Vagina (tissue), 2 donors: ENCODE measurements at regions not wholly inside any gene's neighbourhood (a gene's known extent, or its start where the extent isn't known, plus 50 kb on each side); places are given as distances from the start of the nearest gene placed in this dataset.

Experiments
- POLR2A ChIP-seq, 2 donors: fragments of 450-650 bp; IDR thresholded peaks; one replicate each; pipeline ENCODE4 v1.6.1; 2017; ENCODE audit warnings: antibody characterized with exemption in 2 of 2, mild to moderate bottlenecking in 2 of 2, moderate library complexity in 2 of 2
- POLR2AphosphoS5 ChIP-seq, 2 donors: sonication (generic); formaldehyde crosslinking; IDR thresholded peaks; one replicate each; pipeline ENCODE4 v1.9.0; 2017; ENCODE audit warnings: antibody characterized with exemption in 2 of 2, mild to moderate bottlenecking in 2 of 2, low read depth in 1 of 2; ENCODE audit not compliant: insufficient read depth in 1 of 2
- TF ChIP-seq, protein P1 (sequence below), 3 experiments: fragments of 450-650 bp in 2 of 3; fragments of 200-600 bp in 1 of 3; sonication (generic) in 1 of 3; IDR thresholded peaks; one replicate each; pipeline ENCODE4 v1.5.1; 2017 to 2019; ENCODE audit warnings: antibody characterized with exemption in 3 of 3, mild to moderate bottlenecking in 2 of 3, moderate library complexity in 2 of 3

DNA sequence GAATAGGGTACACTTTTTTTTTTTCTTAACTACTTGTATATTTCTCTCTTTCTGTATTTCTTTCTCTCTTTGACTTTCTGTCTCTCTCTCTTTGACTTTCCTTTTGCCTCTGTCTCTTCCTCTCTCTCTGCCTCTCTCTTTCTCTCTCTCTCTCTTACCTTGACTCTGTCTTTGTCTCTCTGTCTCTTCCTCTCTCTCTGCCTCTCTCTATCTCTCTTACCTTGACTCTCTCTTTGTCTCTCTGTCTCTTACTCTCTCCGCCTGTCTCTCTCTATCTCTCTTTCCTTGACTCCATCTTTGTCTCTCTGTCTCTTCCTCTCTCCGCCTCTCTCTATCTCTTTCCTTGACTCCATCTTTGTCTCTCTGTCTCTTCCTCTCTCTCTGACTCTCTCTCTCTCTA lies 62.4 kb upstream of the PRMT8 start:
- TF ChIP-seq, protein P1, sequence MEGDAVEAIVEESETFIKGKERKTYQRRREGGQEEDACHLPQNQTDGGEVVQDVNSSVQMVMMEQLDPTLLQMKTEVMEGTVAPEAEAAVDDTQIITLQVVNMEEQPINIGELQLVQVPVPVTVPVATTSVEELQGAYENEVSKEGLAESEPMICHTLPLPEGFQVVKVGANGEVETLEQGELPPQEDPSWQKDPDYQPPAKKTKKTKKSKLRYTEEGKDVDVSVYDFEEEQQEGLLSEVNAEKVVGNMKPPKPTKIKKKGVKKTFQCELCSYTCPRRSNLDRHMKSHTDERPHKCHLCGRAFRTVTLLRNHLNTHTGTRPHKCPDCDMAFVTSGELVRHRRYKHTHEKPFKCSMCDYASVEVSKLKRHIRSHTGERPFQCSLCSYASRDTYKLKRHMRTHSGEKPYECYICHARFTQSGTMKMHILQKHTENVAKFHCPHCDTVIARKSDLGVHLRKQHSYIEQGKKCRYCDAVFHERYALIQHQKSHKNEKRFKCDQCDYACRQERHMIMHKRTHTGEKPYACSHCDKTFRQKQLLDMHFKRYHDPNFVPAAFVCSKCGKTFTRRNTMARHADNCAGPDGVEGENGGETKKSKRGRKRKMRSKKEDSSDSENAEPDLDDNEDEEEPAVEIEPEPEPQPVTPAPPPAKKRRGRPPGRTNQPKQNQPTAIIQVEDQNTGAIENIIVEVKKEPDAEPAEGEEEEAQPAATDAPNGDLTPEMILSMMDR (IDR thresholded peaks at IDR 0.05) = no peak
- TF ChIP-seq POLR2A (IDR thresholded peaks at IDR 0.05) = no peak
- no peak for TF ChIP-seq POLR2AphosphoS5 (IDR thresholded peaks at IDR 0.05; ENCODE audit: insufficient read depth in 1 of 2, low read depth in 1 of 2)
